K562 (cell line): ENCODE measurements at regions not wholly inside any gene's neighbourhood (a gene's known extent, or its start where the extent isn't known, plus 50 kb on each side); places are given as distances from the start of the nearest gene placed in this dataset.

ENCODE experiments used
- ATAC-seq: fragments of 200-7000 bp; cut with Tn5 transposase; 3 replicates; pipeline ENCODE4 v1.9.1; 2020; ENCODE audit warnings: moderate library complexity
- BruUV-seq: library from RNA; stranded (reverse); fragments of 400-500 nt; replicated peaks from 2 replicates; lab custom pipeline; 2021; lab: Mats Ljungman, UMichigan
- CTCF ChIA-PET: fragments of 300-600 bp; formaldehyde crosslinking; extraction: SDS; loops from one replicate; lab custom pipeline; 2021; ENCODE audit warnings: low intra/inter-chr PET ratio; lab: Yijun Ruan, JAX
- POLR2A ChIA-PET: fragments of 300-600, 350-650 bp; sonication (Branson Sonifier 250); formaldehyde crosslinking; extraction: SDS; loops from one replicate; lab custom pipeline; 2021; ENCODE audit warnings: antibody characterized with exemption, inconsistent platforms; lab: Yijun Ruan, JAX
- DNase-seq, 4 experiments: peaks; one replicate each; pipeline versions ENCODE4 v3.0.0 to v3.0.0-alpha.2; 2011 to 2018; ENCODE audit warnings: low spot score in 3 of 4, mixed read lengths in 3 of 4; ENCODE audit errors: extremely low read depth in 1 of 4
- FAIRE-seq: peaks from 2 replicates; lab custom pipeline; 2011; peaks lifted over from hg19 to GRCh38; lab: Jason Lieb, UNC
- H2AFZ ChIP-seq: 2 replicates; pipeline ENCODE4 v1.6.0; 2011; ENCODE audit warnings: low read depth, low read length, control low read depth, inconsistent platforms
- H3K27ac ChIP-seq: fragments of 200-600 bp; 3 replicates; pipeline ENCODE4 v1.8.0; 2011; ENCODE audit warnings: low read depth, mild to moderate bottlenecking, control low read depth, inconsistent platforms, low read length, moderate library complexity, mixed read lengths; ENCODE audit errors: extremely low read depth
- H3K27me3 ChIP-seq, 2 experiments: fragments of 300-600 bp in 1 of 2; 2 replicates in 1 of 2; 3 replicates in 1 of 2; pipeline versions ENCODE4 v1.6.0 to v1.8.0; 2011; ENCODE audit warnings: inconsistent platforms in 2 of 2, low read length in 2 of 2, mild to moderate bottlenecking in 1 of 2, mixed read lengths in 1 of 2, moderate library complexity in 1 of 2; ENCODE audit not compliant: control insufficient read depth in 2 of 2, insufficient read depth in 2 of 2
- H3K36me3 ChIP-seq: fragments of 300-600 bp; 3 replicates; pipeline ENCODE4 v1.8.0; 2011; ENCODE audit warnings: mild to moderate bottlenecking, low read length, inconsistent platforms; ENCODE audit not compliant: control insufficient read depth, insufficient read depth
- H3K4me1 ChIP-seq, 2 experiments: fragments of 200-600 bp in 1 of 2; replicated peaks in 1 of 2; 2 replicates in 1 of 2; 3 replicates in 1 of 2; pipeline versions ENCODE4 v1.5.1 to v1.8.0; 2011; ENCODE audit warnings: inconsistent platforms in 2 of 2, low read length in 2 of 2, mild to moderate bottlenecking in 1 of 2, mixed read lengths in 1 of 2, moderate library complexity in 1 of 2; ENCODE audit not compliant: control insufficient read depth in 2 of 2, insufficient read depth in 2 of 2
- H3K4me2 ChIP-seq: 2 replicates; pipeline ENCODE4 v1.6.1; 2011; ENCODE audit warnings: low read length, control low read depth, inconsistent platforms, mixed read lengths; ENCODE audit not compliant: insufficient read depth
- H3K4me3 ChIP-seq: fragments of 200-600 bp; sonication (generic), shearing (Covaris generic); 2 replicates; pipeline ENCODE4 v1.5.1; 2016; ENCODE audit warnings: control low read depth, inconsistent platforms
- H3K79me2 ChIP-seq: fragments of 200-600 bp; 3 replicates; pipeline ENCODE4 v1.8.0; 2011; ENCODE audit warnings: low read length, inconsistent platforms; ENCODE audit not compliant: control insufficient read depth, insufficient read depth
- H3K9ac ChIP-seq, 2 experiments: 2 replicates each; pipeline versions ENCODE4 v1.6.0 to v1.6.1; 2011; ENCODE audit warnings: low read depth in 2 of 2, low read length in 2 of 2, control low read depth in 1 of 2, inconsistent platforms in 1 of 2, mild to moderate bottlenecking in 1 of 2, mixed read lengths in 1 of 2; ENCODE audit not compliant: insufficient read depth in 1 of 2
- H3K9me1 ChIP-seq: one replicate; pipeline ENCODE4 v1.6.0; 2011; ENCODE audit warnings: inconsistent platforms, mild to moderate bottlenecking, low read length, moderate library complexity; ENCODE audit not compliant: control insufficient read depth, insufficient read depth
- H3K9me3 ChIP-seq: replicated peaks from 2 replicates; pipeline ENCODE4 v1.5.1; 2011; ENCODE audit warnings: low read depth, low read length, inconsistent platforms; ENCODE audit not compliant: control insufficient read depth, insufficient read depth
- H4K20me1 ChIP-seq: replicated peaks from 2 replicates; pipeline ENCODE4 v1.6.1; 2011; ENCODE audit warnings: low read length, inconsistent platforms, mixed read lengths; ENCODE audit not compliant: control insufficient read depth, insufficient read depth
- ASH1L ChIP-seq: fragments of 450-650 bp; IDR thresholded peaks from 2 replicates; pipeline ENCODE4 v1.6.1; 2018; ENCODE audit warnings: borderline replicate concordance, mild to moderate bottlenecking, low read depth; ENCODE audit not compliant: partially characterized antibody
- CEBPG ChIP-seq, 3 experiments: fragments of 200-800 bp in 1 of 3; sonication (Bioruptor generic) in 1 of 3; sonication (generic) in 1 of 3; formaldehyde crosslinking in 1 of 3; IDR thresholded peaks in 2 of 3; conservative IDR thresholded peaks in 1 of 3; 2 replicates each; pipeline versions ENCODE4 v1.6.1 to v1.8.0; 2016 to 2022; ENCODE audit warnings: missing compliant biosample characterization in 2 of 3, missing genetic modification characterization in 2 of 3, mild to moderate bottlenecking in 1 of 3, missing genetic modification reagents in 1 of 3
- SMAD4 ChIP-seq: fragments of 250-450 bp; sonication (Bioruptor Pico); conservative IDR thresholded peaks from 2 replicates; pipeline ENCODE4 v1.8.0; 2021; ENCODE audit warnings: inconsistent platforms, mild to moderate bottlenecking, moderate library complexity
- ZNF766 ChIP-seq: fragments of 200-800 bp; sonication (Bioruptor generic); conservative IDR thresholded peaks from 2 replicates; pipeline ENCODE4 v1.6.1; 2016; ENCODE audit warnings: missing genetic modification characterization, missing compliant biosample characterization
- WGBS: fragments of 100-300 bp; shearing (Covaris generic); methylation state at CpG from one replicate; pipeline ENCODE4 v1.1.6; 2016; ENCODE audit warnings: low coverage, mixed read lengths; ENCODE audit not compliant: insufficient coverage; ENCODE audit errors: missing lambda C conversion rate; 5-methylcytosine and 5-hydroxymethylcytosine counted together
- in situ Hi-C: fragments of 300-500 bp; cut with MboI; formaldehyde crosslinking; loops from 4 replicates; pipeline ENCODE4 v1.15.0; 2018; ENCODE audit warnings: inconsistent platforms, mixed read lengths
- intact Hi-C: fragments of 100-400 bp; cut with micrococcal nuclease; formaldehyde crosslinking; loops from 2 replicates; pipeline ENCODE4 v1.14.2; 2022

DNA sequence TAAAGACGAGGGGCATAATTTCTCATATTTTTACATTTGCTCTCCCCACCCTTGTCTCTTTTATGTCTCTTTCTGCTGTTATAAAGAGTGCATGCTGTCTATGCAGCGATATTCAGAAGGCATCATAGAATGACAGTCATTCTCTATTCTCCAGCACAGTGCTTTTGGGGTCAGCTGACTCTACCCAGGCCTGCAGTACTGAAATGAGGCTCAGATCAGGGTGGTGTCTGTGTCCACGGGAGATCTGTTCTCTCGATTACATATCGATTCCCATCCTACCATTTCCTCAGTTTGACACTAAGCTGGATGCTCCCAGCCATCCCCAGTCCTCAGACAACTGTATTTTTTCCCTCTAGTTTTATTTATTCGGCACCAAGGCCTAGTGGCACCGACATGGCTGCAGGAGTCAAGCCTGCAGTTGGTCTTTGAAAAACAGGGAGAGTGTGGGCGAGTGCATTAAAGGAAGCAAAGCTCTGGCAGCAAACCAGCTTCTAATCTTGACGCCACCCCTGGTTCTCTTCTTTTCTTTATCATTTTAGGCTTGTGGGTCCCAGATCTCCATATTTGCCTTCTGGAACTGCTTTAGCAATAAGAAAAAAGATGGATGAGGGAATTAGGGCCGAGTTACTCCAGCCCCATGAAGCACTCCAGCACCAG lies 71.6 kb upstream of the PICALM start:
- Histone ChIP-seq H3K27ac (peak overlapping the region; percentile 24), H3K27me3 (no peaks in the 10 kb centered on the region), H3K9me1 (no peaks in the 10 kb centered on the region), H3K9me3 (no peaks in the 10 kb centered on the region), H4K20me1 (no peaks in the 10 kb centered on the region), H3K36me3 (no peaks in the 10 kb centered on the region), H3K4me3 (no peak overlapping the region), H2AFZ (peak overlapping the region; percentile 60), H3K4me1 (peaks cover 16 to 85% of the 10 kb centered on the region in 2 experiments), H3K4me2 (no peak overlapping the region), H3K9ac (peak overlapping the region in 1 of 2 experiments; percentile 31; a peak in 1 of 4 replicates), H3K79me2 (peaks cover 8% of the 10 kb centered on the region; the same call in 1 of the 3 replicates)
- TF ChIP-seq CEBPG (CRISPR knock-in tag; IDR thresholded peaks at IDR 0.05) (no peak), CEBPG (tag; conservative IDR thresholded peaks at IDR 0.05 in 1 of 2, IDR thresholded peaks at IDR 0.05 in 1 of 2) (no peak), SMAD4 (CRISPR knock-in tag) (peak; percentile 38; the same call in 1 of the 2 replicates), ASH1L (no peak), ZNF766 (CRISPR knock-in tag) (0 out of 2 replicates have a peak, but pooled peaks have one; percentile 19)
- 43% methylated on average over 10 of the region's 10 CpGs for WGBS
- in situ Hi-C loops (no loop called here), intact Hi-C loops (no loop called here)
- ChIA-PET CTCF (no interaction called here), POLR2A (interaction anchor here (0.7 to 1.2 kb wide), 4 partner anchors 9 to 27 kb away, joined by 3 to 5 read pairs (median 4); no protein-coding TSS in a partner anchor)
- DNase-seq (no peak), FAIRE-seq (no peak), ATAC-seq (0 out of 3 replicates have a peak, but pooled peaks have one; percentile 6)
- BruUV-seq, result no TSS peak
